Astrocyte (in vitro differentiated cells and primary cell): ENCODE measurements at regions not wholly inside any gene's neighbourhood (a gene's known extent, or its start where the extent isn't known, plus 50 kb on each side); places are given as distances from the start of the nearest gene placed in this dataset.

Experiments used
- DNase-seq: peaks from one replicate; pipeline ENCODE4 v3.0.0-alpha.2; 2010; ENCODE audit warnings: low read depth
- FAIRE-seq: peaks from 2 replicates; lab custom pipeline; 2011; peaks lifted over from hg19 to GRCh38; lab: Jason Lieb, UNC
- H2AFZ ChIP-seq: 2 replicates; pipeline ENCODE4 v1.6.0; 2012; ENCODE audit warnings: low read depth, low read length, inconsistent platforms
- H3K27ac ChIP-seq: 2 replicates; pipeline ENCODE4 v1.5.1; 2011; ENCODE audit warnings: low read depth, low read length, inconsistent platforms
- H3K27me3 ChIP-seq: 2 replicates; pipeline ENCODE4 v1.6.0; 2011; ENCODE audit warnings: low read length, inconsistent platforms; ENCODE audit not compliant: insufficient read depth
- H3K36me3 ChIP-seq: 2 replicates; pipeline ENCODE4 v1.5.1; 2011; ENCODE audit warnings: low read length, inconsistent platforms; ENCODE audit not compliant: insufficient read depth
- H3K4me1 ChIP-seq: 2 replicates; pipeline ENCODE4 v1.5.1; 2011; ENCODE audit warnings: low read length, inconsistent platforms; ENCODE audit not compliant: insufficient read depth
- H3K4me2 ChIP-seq: 2 replicates; pipeline ENCODE4 v1.6.0; 2012; ENCODE audit warnings: low read length, inconsistent platforms
- H3K4me3 ChIP-seq: 2 replicates; pipeline ENCODE4 v1.5.1; 2011; ENCODE audit warnings: low read depth, mild to moderate bottlenecking, low read length, inconsistent platforms; ENCODE audit not compliant: insufficient read depth
- H3K79me2 ChIP-seq: 2 replicates; pipeline ENCODE4 v1.6.0; 2012; ENCODE audit warnings: mild to moderate bottlenecking, low read length, inconsistent platforms; ENCODE audit not compliant: insufficient read depth
- H3K9ac ChIP-seq: 2 replicates; pipeline ENCODE4 v1.6.0; 2012; ENCODE audit warnings: mild to moderate bottlenecking, low read length, inconsistent platforms
- H3K9me3 ChIP-seq: 2 replicates; pipeline ENCODE4 v1.5.1; 2012; ENCODE audit warnings: low read depth, mild to moderate bottlenecking, low read length, inconsistent platforms; ENCODE audit not compliant: insufficient read depth
- H4K20me1 ChIP-seq: 2 replicates; pipeline ENCODE4 v1.6.0; 2012; ENCODE audit warnings: low read length, inconsistent platforms; ENCODE audit not compliant: insufficient read depth
- H3K27ac Mint-ChIP-seq: one replicate; pipeline ENCODE4 v1.8.0; 2021; ENCODE audit warnings: mild to moderate bottlenecking, mixed read lengths; ENCODE audit not compliant: unreplicated experiment
- H3K27me3 Mint-ChIP-seq: one replicate; pipeline ENCODE4 v1.8.0; 2021; ENCODE audit warnings: low read depth, mixed read lengths; ENCODE audit not compliant: unreplicated experiment
- H3K36me3 Mint-ChIP-seq: one replicate; pipeline ENCODE4 v1.8.0; 2021; ENCODE audit warnings: low read depth, mixed read lengths; ENCODE audit not compliant: unreplicated experiment
- H3K4me1 Mint-ChIP-seq: one replicate; pipeline ENCODE4 v1.8.0; 2021; ENCODE audit warnings: low read depth, mixed read lengths; ENCODE audit not compliant: unreplicated experiment
- H3K4me3 Mint-ChIP-seq: one replicate; pipeline ENCODE4 v1.8.0; 2021; ENCODE audit warnings: mild to moderate bottlenecking, moderate library complexity, mixed read lengths; ENCODE audit not compliant: unreplicated experiment
- H3K9me3 Mint-ChIP-seq: one replicate; pipeline ENCODE4 v1.8.0; 2021; ENCODE audit warnings: mild to moderate bottlenecking, mixed read lengths; ENCODE audit not compliant: unreplicated experiment
- EZH2 ChIP-seq: IDR thresholded peaks from 2 replicates; pipeline ENCODE4 v1.6.1; 2012; ENCODE audit warnings: mild to moderate bottlenecking, low read length, inconsistent platforms; ENCODE audit not compliant: insufficient read depth
- TF ChIP-seq, protein P1 (sequence below): IDR thresholded peaks from 2 replicates; pipeline ENCODE4 v1.5.1; 2011; ENCODE audit warnings: low read depth, mild to moderate bottlenecking, inconsistent platforms, low read length, moderate library complexity; ENCODE audit not compliant: insufficient read depth

DNA sequence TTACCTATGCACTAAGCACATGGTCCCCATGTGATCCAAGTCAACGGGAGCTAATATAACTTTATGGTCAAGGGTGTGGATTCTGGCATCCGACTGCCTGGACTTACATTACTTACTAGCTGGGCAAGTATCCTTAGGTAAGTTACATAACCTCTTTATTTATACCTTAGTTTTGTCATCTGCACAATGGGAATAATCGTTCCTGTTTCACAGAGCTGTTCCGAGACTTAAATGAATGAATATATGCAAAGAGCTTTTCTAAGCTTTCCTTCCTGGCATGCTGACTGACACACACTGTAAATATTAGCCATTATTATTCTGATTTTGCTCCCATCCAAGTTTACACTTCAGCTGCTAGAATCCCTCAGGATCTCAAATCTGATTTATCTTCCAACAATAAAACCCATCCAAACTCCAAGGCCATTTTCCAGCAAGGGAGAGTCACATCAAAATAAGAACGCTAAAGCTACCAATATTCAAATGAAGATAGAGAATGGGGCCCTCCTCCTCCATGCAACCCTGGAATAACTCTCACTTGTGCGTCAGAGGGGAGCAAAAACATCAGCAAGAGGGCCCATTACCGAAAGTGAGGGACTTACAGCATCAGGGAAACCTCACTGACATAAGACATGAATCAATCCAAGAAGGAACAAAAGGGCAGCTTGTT is 115.6 kb upstream of the KAZN start:
- Histone ChIP-seq H3K4me2 (no peak overlapping the region), H3K27me3 (no peaks in the 10 kb centered on the region), H3K36me3 (no peaks in the 10 kb centered on the region), H3K4me1 (peaks cover 19% of the 10 kb centered on the region), H3K4me3 (no peak overlapping the region), H3K9me3 (no peaks in the 10 kb centered on the region), H3K27ac (no peak overlapping the region), H2AFZ (no peak overlapping the region), H3K9ac (no peak overlapping the region), H3K79me2 (no peaks in the 10 kb centered on the region), H4K20me1 (no peaks in the 10 kb centered on the region)
- Mint-ChIP-seq H3K4me1 (peaks cover 21% of the 10 kb centered on the region), H3K9me3 (no peaks in the 10 kb centered on the region), H3K36me3 (no peaks in the 10 kb centered on the region), H3K27ac (no peak overlapping the region), H3K4me3 (no peak overlapping the region), H3K27me3 (no peaks in the 10 kb centered on the region)
- TF ChIP-seq, protein P1, sequence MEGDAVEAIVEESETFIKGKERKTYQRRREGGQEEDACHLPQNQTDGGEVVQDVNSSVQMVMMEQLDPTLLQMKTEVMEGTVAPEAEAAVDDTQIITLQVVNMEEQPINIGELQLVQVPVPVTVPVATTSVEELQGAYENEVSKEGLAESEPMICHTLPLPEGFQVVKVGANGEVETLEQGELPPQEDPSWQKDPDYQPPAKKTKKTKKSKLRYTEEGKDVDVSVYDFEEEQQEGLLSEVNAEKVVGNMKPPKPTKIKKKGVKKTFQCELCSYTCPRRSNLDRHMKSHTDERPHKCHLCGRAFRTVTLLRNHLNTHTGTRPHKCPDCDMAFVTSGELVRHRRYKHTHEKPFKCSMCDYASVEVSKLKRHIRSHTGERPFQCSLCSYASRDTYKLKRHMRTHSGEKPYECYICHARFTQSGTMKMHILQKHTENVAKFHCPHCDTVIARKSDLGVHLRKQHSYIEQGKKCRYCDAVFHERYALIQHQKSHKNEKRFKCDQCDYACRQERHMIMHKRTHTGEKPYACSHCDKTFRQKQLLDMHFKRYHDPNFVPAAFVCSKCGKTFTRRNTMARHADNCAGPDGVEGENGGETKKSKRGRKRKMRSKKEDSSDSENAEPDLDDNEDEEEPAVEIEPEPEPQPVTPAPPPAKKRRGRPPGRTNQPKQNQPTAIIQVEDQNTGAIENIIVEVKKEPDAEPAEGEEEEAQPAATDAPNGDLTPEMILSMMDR: no peak
- no peak for TF ChIP-seq EZH2
- no peak for DNase-seq
- no peak for FAIRE-seq

DNA sequence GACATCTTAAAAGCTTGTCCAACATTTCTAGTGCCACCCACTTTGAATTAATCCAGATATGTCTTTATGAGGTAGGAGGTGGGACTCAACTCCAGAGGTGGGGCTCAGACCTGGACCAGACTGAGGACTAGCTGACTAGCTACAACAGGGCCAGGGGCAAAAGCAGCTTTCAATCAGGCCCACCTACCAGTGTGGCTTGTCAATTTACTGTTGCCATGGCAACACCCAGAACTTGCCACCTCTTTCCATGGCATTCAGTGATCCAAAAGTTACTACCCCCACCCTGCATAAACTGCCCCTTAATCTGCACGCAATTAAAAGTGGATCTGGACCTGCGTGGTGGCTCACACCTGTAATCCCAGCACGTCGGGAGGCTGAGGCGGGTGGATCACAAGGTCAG is 113.2 kb upstream of the KAZN start:
- Mint-ChIP-seq H3K27ac (no peak overlapping the region), H3K4me3 (no peak overlapping the region), H3K36me3 (no peaks in the 10 kb centered on the region), H3K27me3 (no peaks in the 10 kb centered on the region), H3K9me3 (no peaks in the 10 kb centered on the region), H3K4me1 (peaks cover 22% of the 10 kb centered on the region)
- no peaks in the 10 kb centered on the region for H4K20me1 ChIP-seq
- H3K9ac ChIP-seq: no peak overlapping the region
- no peaks in the 10 kb centered on the region for H3K36me3 ChIP-seq
- TF ChIP-seq, protein P1: no peak
- no peak for TF ChIP-seq EZH2
- H3K27ac ChIP-seq: no peak overlapping the region
- no peak overlapping the region for H3K4me2 ChIP-seq
- DNase-seq: no peak
- no peak overlapping the region for H2AFZ ChIP-seq
- H3K79me2 ChIP-seq: no peaks in the 10 kb centered on the region
- H3K27me3 ChIP-seq: no peaks in the 10 kb centered on the region
- peaks cover 19% of the 10 kb centered on the region for H3K4me1 ChIP-seq
- no peak overlapping the region for H3K4me3 ChIP-seq
- no peaks in the 10 kb centered on the region for H3K9me3 ChIP-seq
- no peak for FAIRE-seq
